Memory B cell (primary cell): ENCODE measurements at regions not wholly inside any gene's neighbourhood (a gene's known extent, or its start where the extent isn't known, plus 50 kb on each side); places are given as distances from the start of the nearest gene placed in this dataset.

Experiments used
- ATAC-seq: fragments of 150-1000 bp; cut with Tn5 transposase; 2 replicates; pipeline ENCODE4 v1.10.0; 2021; ENCODE audit warnings: low read depth, mild to moderate bottlenecking, moderate library complexity
- DNase-seq, 2 donors: peaks; one replicate each; pipeline ENCODE4 v3.0.0; 2022; ENCODE audit warnings: low spot score in 2 of 2
- H3K27ac Mint-ChIP-seq: one replicate; pipeline ENCODE4 v1.8.0; 2022; ENCODE audit warnings: mild to moderate bottlenecking, moderate library complexity, mixed read lengths
- H3K27me3 Mint-ChIP-seq: one replicate; pipeline ENCODE4 v1.8.0; 2022; ENCODE audit warnings: mixed read lengths
- H3K36me3 Mint-ChIP-seq: one replicate; pipeline ENCODE4 v1.8.0; 2022; ENCODE audit warnings: mild to moderate bottlenecking, mixed read lengths
- H3K4me1 Mint-ChIP-seq: one replicate; pipeline ENCODE4 v1.8.0; 2022; ENCODE audit warnings: mixed read lengths
- H3K4me3 Mint-ChIP-seq: one replicate; pipeline ENCODE4 v1.8.0; 2022; ENCODE audit warnings: mild to moderate bottlenecking, moderate library complexity, mixed read lengths
- H3K9me3 Mint-ChIP-seq: one replicate; pipeline ENCODE4 v1.8.0; 2022; ENCODE audit warnings: mixed read lengths

DNA sequence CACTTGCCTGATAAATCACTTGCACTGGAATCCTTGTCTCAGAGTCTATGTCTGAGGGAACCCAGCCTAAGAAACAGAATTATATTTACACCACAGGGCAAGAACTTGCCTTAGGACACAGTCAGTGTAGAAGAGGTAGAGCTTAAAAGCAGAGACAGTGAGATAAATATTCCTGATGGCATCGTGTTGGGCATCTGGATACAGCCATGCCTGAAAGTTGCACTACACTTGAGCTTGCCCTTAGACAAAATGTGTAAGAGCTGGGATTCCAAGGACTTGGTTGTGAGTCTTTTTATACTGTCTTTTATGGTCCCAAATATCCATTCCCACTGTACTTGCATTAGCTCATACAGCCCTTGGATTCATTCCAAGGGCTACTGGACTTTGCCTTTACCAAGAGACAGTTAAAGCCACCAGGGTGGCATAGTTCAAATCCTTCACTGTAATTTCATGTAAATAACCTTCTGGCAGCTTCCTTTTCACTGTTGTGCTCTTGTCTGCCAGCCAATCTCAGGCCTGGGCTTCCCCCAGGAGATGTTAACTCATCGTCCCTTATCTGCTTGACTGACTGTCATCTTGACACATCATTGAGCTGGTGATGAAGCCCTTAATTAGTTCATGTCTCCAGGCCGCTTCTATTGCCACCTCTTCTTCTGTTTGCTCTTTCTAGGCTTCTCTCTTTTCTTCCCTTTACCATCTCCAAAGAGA is 577.9 kb upstream of the TBX3 start:
- Mint-ChIP-seq H3K9me3 (peaks cover 4% of the 10 kb centered on the region), H3K4me1 (no peaks in the 10 kb centered on the region), H3K4me3 (no peak overlapping the region), H3K27ac (no peak overlapping the region), H3K36me3 (no peaks in the 10 kb centered on the region), H3K27me3 (no peaks in the 10 kb centered on the region)
- ATAC-seq (no peak), DNase-seq (no peak)

- ATAC-seq, result no peak
- Mint-ChIP-seq H3K9me3 (peaks cover 4% of the 10 kb centered on the region), H3K27ac (no peak overlapping the region), H3K4me3 (no peak overlapping the region), H3K4me1 (no peaks in the 10 kb centered on the region), H3K36me3 (no peaks in the 10 kb centered on the region), H3K27me3 (no peaks in the 10 kb centered on the region)
- DNase-seq, result no peak
These were observed 577.0 kb upstream of the TBX3 start for GRCh38 chr12:115260762-115261675.

DNA sequence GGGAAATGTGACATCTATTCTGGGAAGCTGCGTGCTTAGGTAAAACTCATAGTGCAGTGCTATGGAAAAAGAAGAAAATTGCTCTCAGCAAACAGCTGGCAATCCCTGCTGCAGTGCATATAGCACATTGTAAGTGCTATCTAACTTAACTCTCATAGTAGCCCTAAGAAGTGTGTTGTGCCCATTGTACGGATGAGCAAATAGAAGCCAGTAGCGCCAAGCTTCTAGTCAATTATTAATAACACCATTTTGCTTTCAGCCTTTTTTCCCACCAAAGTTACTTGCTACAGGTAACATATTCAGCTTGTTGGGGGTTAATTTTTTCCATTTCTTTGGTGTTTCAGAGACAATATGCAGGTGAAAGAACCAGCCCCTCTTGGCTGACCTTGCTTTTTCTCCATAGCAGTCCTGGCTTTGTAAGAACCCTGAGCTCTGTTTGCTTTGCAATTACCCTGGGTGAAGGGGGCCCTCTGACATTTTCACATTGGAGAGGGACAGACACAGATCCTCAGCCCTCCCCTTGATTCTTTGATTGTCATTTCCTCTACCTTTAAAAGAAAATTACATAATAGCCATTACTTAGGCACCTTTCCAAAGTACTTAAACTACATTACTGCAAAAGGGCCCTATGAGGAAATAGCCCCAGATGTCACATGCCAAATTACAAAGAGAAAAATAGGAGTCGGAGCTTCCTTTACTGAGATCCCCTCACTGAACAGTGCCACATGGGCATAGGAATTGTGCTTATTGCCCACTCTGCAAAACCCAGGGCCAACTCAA is 576.2 kb upstream of the TBX3 start:
- no peak overlapping the region for H3K27ac Mint-ChIP-seq
- peaks cover 4% of the 10 kb centered on the region for H3K9me3 Mint-ChIP-seq
- no peaks in the 10 kb centered on the region for H3K27me3 Mint-ChIP-seq

GRCh38 chr12:115257791-115258190 is 573.8 kb upstream of the TBX3 start:
- Mint-ChIP-seq H3K36me3 (no peaks in the 10 kb centered on the region), H3K27ac (no peak overlapping the region), H3K4me3 (no peak overlapping the region), H3K9me3 (peaks cover 2% of the 10 kb centered on the region), H3K4me1 (no peaks in the 10 kb centered on the region), H3K27me3 (no peaks in the 10 kb centered on the region)
- DNase-seq (no peak), ATAC-seq (no peak)

More for the DNA sequence above, 576.2 kb upstream of the TBX3 start:
- Mint-ChIP-seq H3K4me3 (no peak overlapping the region), H3K4me1 (no peaks in the 10 kb centered on the region), H3K36me3 (no peaks in the 10 kb centered on the region)
- ATAC-seq (no peak), DNase-seq (no peak)

- Mint-ChIP-seq H3K27ac (no peak overlapping the region), H3K9me3 (peaks cover 11% of the 10 kb centered on the region), H3K4me3 (no peak overlapping the region), H3K36me3 (no peaks in the 10 kb centered on the region), H3K27me3 (no peaks in the 10 kb centered on the region), H3K4me1 (no peaks in the 10 kb centered on the region)
- no peak for ATAC-seq
- DNase-seq, result no peak
These were observed 572.0 kb upstream of the TBX3 start for GRCh38 chr12:115255962-115256361.

DNA sequence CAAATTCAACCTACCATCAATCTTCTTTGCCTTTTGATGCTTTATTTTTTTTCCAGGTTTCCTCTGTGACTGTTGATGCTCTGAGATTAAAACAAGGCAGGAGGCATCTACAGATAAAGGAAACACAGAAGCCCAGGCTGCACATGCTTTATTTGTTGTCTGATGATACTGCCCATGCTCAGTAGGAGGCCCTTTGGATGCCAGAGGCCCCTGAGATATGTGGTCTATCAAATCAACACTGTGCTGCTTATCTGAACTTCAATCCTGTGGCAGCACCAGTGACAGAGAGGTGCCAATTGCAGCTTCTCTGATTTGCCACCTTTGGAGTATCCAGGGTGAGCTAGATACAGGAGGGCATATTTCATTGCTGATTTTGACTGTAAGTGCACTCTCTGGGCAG is 571.3 kb upstream of the TBX3 start:
- no peaks in the 10 kb centered on the region for H3K4me1 Mint-ChIP-seq
- peaks cover 11% of the 10 kb centered on the region for H3K9me3 Mint-ChIP-seq
- H3K4me3 Mint-ChIP-seq, result no peak overlapping the region
- ATAC-seq (no peak), DNase-seq (no peak)
- H3K27ac Mint-ChIP-seq, result no peak overlapping the region
- H3K27me3 Mint-ChIP-seq, result no peaks in the 10 kb centered on the region
- H3K36me3 Mint-ChIP-seq, result no peaks in the 10 kb centered on the region

DNA sequence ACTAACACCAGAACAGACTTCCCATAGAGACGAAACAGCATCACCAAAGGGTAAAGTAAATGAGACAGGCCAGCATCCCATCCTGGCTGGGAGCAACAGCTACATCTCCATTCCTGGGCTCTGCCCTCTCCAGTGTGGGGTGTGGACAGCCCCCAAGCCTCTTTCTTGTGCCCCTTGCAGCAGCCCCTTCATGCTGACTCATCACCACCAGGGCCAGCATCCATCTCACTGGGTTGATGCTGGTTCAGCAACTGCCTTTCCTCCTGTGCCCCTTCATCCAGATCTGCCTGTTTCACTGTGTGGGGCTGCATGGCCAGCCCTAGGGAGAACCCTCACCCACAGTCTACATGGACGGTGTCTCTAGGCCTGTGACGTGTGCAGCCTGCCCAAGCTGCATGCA is 569.1 kb upstream of the TBX3 start:
- H3K4me1 Mint-ChIP-seq, result no peaks in the 10 kb centered on the region
- H3K36me3 Mint-ChIP-seq, result no peaks in the 10 kb centered on the region
- ATAC-seq, result no peak
- H3K4me3 Mint-ChIP-seq, result no peak overlapping the region
- no peak for DNase-seq
- no peak overlapping the region for H3K27ac Mint-ChIP-seq
- peaks cover 15% of the 10 kb centered on the region for H3K9me3 Mint-ChIP-seq
- H3K27me3 Mint-ChIP-seq, result no peaks in the 10 kb centered on the region

DNA sequence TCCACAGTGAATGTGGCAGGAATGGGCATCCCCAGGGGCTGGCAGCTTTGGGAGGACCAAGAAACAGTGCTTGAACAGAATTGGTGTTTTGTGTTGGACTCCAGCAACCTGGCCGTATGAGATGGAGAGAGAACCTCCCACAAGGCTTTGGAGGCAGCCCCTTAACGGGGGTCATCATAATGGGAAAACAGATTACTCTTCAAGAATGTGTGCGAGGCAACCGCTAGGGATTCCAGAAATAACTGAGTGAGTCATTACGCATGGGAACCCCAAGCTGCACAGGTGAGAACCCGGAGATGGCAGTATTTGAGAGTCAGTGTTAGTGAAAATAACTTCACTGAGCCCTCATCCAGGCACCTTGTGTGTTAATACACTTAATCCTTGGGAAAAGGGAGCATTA is 567.8 kb upstream of the TBX3 start:
- H3K27ac Mint-ChIP-seq, result no peak overlapping the region
- H3K27me3 Mint-ChIP-seq, result no peaks in the 10 kb centered on the region
- H3K36me3 Mint-ChIP-seq, result no peaks in the 10 kb centered on the region
- H3K4me3 Mint-ChIP-seq, result no peak overlapping the region
- H3K4me1 Mint-ChIP-seq, result no peaks in the 10 kb centered on the region
- ATAC-seq, result no peak
- peaks cover 15% of the 10 kb centered on the region for H3K9me3 Mint-ChIP-seq
- no peak for DNase-seq

DNA sequence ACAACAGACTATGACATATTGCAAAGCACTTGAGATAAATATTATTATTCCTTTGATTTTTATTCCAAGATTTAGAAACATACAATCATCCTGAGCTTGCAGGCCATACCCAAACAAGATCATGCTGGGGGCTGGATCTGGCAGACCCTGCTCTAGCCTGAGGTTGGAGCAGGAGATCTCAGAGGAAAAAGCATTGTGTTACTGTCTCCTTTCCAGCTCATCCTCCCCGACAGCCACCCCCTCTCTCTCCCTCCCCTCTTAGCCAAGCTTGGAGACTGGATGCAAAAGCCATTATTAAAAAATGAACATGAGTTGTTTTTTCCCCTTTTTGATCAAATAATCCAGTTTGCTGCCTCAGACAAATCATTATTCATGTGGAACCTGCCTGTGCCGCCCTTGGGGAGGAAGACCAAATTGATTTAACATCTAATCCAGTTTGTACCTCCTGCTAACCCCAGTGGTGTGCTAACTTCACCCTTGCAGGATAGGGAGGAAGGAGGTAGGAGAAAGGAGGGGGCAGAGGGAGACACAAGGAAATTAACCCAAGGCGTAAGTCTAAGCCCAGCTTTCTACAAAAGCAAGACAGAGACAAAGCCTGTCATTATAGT is 565.8 kb upstream of the TBX3 start:
- Mint-ChIP-seq H3K27me3 (no peaks in the 10 kb centered on the region), H3K27ac (no peak overlapping the region), H3K4me1 (no peaks in the 10 kb centered on the region), H3K36me3 (no peaks in the 10 kb centered on the region), H3K9me3 (peaks cover 15% of the 10 kb centered on the region), H3K4me3 (no peak overlapping the region)
- no peak for ATAC-seq
- no peak for DNase-seq

DNA sequence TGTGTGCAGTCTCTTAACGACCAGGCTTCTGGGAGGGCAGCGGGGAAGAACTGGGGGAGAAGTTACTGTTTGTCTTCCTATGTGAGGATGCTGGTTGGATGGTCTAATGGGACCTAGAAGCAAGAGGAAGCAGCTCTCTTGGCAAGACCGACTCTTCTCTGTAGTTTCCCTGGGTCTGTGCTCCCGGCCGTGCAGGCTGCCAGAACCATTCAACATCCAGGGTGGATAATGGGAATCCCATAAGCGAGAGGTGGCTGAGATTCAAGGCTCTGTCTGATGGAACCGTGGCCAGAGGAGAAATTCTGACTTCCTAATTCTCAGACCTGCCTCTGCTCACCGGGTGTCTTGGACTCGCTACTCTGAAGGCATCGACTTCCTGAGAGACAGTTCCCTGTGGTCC is 561.0 kb upstream of the TBX3 start:
- Mint-ChIP-seq H3K9me3 (peaks cover 5% of the 10 kb centered on the region), H3K36me3 (no peaks in the 10 kb centered on the region), H3K27ac (no peak overlapping the region), H3K27me3 (peaks cover 4% of the 10 kb centered on the region), H3K4me1 (no peaks in the 10 kb centered on the region), H3K4me3 (no peak overlapping the region)
- ATAC-seq (no peak), DNase-seq (no peak)

DNA sequence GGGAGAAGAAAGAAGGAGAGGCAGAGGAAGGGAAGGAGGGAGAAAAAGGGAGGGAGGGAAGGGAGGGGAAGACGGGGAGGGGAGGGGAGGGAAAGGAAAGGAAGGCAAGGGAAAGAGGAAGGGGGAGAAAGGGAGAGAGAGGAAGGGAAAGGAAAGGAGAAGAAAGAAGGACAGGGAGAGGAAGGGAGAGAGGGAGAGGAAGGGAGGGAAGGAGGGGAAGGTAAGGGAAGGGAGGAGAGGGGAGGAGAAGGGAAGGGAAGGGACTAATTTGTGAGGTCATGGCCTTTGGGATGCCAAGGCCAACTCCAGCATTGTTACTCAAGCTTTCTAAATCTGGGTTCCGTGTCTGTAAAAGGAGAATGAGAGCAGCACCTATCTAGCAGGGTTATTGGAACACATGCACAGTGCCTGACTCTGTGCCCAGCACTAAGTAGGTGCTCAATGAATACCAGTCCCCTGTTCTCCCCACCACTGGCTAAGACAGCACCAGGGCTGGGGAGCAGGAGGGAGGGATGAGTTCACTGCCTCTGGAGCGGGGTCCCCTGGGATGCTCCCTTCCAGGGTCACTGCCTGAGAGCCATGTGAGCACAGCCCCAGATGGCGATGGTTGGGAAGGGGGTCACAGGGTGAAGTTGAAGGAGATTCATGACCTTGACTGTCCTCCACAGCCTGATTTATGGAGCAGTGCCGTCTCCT is 560.1 kb upstream of the TBX3 start:
- Mint-ChIP-seq H3K9me3 (peaks cover 7% of the 10 kb centered on the region), H3K4me3 (no peak overlapping the region), H3K27me3 (peaks cover 4% of the 10 kb centered on the region), H3K4me1 (no peaks in the 10 kb centered on the region), H3K36me3 (no peaks in the 10 kb centered on the region), H3K27ac (no peak overlapping the region)
- ATAC-seq (no peak), DNase-seq (no peak)

- H3K4me3 Mint-ChIP-seq, result no peak overlapping the region
- no peaks in the 10 kb centered on the region for H3K4me1 Mint-ChIP-seq
- DNase-seq (no peak), ATAC-seq (no peak)
- no peak overlapping the region for H3K27ac Mint-ChIP-seq
- no peaks in the 10 kb centered on the region for H3K36me3 Mint-ChIP-seq
- peaks cover 4% of the 10 kb centered on the region for H3K27me3 Mint-ChIP-seq
- peaks cover 4% of the 10 kb centered on the region for H3K9me3 Mint-ChIP-seq
These were observed 556.3 kb upstream of the TBX3 start for GRCh38 chr12:115240251-115240650.

- Mint-ChIP-seq H3K36me3 (no peaks in the 10 kb centered on the region), H3K4me3 (no peak overlapping the region), H3K4me1 (no peaks in the 10 kb centered on the region), H3K27ac (no peak overlapping the region), H3K9me3 (peaks cover 4% of the 10 kb centered on the region), H3K27me3 (no peaks in the 10 kb centered on the region)
- DNase-seq, result no peak
- ATAC-seq, result no peak
These were observed 551.9 kb upstream of the TBX3 start for GRCh38 chr12:115235880-115236279.
